Caco-2 (cell line): ENCODE measurements at regions not wholly inside any gene's neighbourhood (a gene's known extent, or its start where the extent isn't known, plus 50 kb on each side); places are given as distances from the start of the nearest gene placed in this dataset.

Experiments
- BruUV-seq: library from RNA; stranded (reverse); fragments of 400-500 nt; replicated peaks from 2 replicates; lab custom pipeline; 2021; lab: Mats Ljungman, UMichigan
- CTCF ChIA-PET: fragments of 300-600 bp; sonication (Branson Sonifier 250); formaldehyde crosslinking; loops from one replicate; lab custom pipeline; 2022; ENCODE audit warnings: antibody characterized with exemption; lab: Charles Lee
- POLR2A ChIA-PET: fragments of 300-600 bp; sonication (Branson Sonifier 250); formaldehyde crosslinking; loops from one replicate; lab custom pipeline; 2022; ENCODE audit warnings: antibody characterized with exemption; lab: Charles Lee
- DNase-seq, 2 experiments: peaks; one replicate each; pipeline versions ENCODE4 v3.0.0 to v3.0.0-alpha.2; 2020 to 2022
- H3K27me3 ChIP-seq: replicated peaks from 2 replicates; pipeline ENCODE4 v1.6.0; 2011; ENCODE audit warnings: low read length; ENCODE audit not compliant: control insufficient read depth, insufficient read depth
- H3K36me3 ChIP-seq: 2 replicates; pipeline ENCODE4 v1.5.1; 2011; ENCODE audit warnings: low read length; ENCODE audit not compliant: control insufficient read depth, insufficient read depth
- H3K4me1 ChIP-seq: fragments of 250-450 bp; sonication (Bioruptor Pico); 2 replicates; pipeline ENCODE4 v1.5.1; 2020; ENCODE audit warnings: mild to moderate bottlenecking
- H3K4me3 ChIP-seq: 2 replicates; pipeline ENCODE4 v1.5.1; 2011; ENCODE audit warnings: low read depth, mild to moderate bottlenecking, control low read depth, low read length
- H3K9me3 ChIP-seq: fragments of 250-450 bp; sonication (Bioruptor Pico); 2 replicates; pipeline ENCODE4 v1.5.1; 2020; ENCODE audit warnings: mild to moderate bottlenecking, moderate library complexity
- H3K27ac Mint-ChIP-seq: one replicate; pipeline ENCODE4 v1.8.0; 2022; ENCODE audit warnings: mixed read lengths; ENCODE audit not compliant: unreplicated experiment
- H3K27me3 Mint-ChIP-seq: one replicate; pipeline ENCODE4 v1.8.0; 2022; ENCODE audit warnings: mixed read lengths; ENCODE audit not compliant: insufficient read depth, unreplicated experiment
- H3K36me3 Mint-ChIP-seq: one replicate; pipeline ENCODE4 v1.8.0; 2022; ENCODE audit warnings: mild to moderate bottlenecking, mixed read lengths; ENCODE audit not compliant: insufficient read depth, unreplicated experiment
- H3K4me1 Mint-ChIP-seq: one replicate; pipeline ENCODE4 v1.8.0; 2022; ENCODE audit warnings: low read depth, mixed read lengths; ENCODE audit not compliant: unreplicated experiment
- H3K4me3 Mint-ChIP-seq: one replicate; pipeline ENCODE4 v1.8.0; 2022; ENCODE audit warnings: mild to moderate bottlenecking, moderate library complexity, mixed read lengths; ENCODE audit not compliant: unreplicated experiment
- H3K9me3 Mint-ChIP-seq: one replicate; pipeline ENCODE4 v1.8.0; 2022; ENCODE audit warnings: mixed read lengths; ENCODE audit not compliant: unreplicated experiment
- intact Hi-C: fragments of 100-400 bp; cut with micrococcal nuclease; formaldehyde crosslinking; loops from one replicate; pipeline ENCODE4 v1.10.0; 2022; ENCODE audit not compliant: unreplicated experiment
- TF ChIP-seq, protein P1 (sequence below), 2 experiments: fragments of 200-600 bp in 1 of 2; IDR thresholded peaks; 1 replicate in 1 of 2; 2 replicates in 1 of 2; pipeline versions ENCODE4 v1.5.1 to v1.8.0; 2011 to 2022; ENCODE audit warnings: antibody characterized with exemption in 1 of 2, control low read depth in 1 of 2, inconsistent platforms in 1 of 2, low read depth in 1 of 2, low read length in 1 of 2, mild to moderate bottlenecking in 1 of 2, moderate library complexity in 1 of 2; ENCODE audit not compliant: insufficient read depth in 1 of 2, severe bottlenecking in 1 of 2, unreplicated experiment in 1 of 2

- no peak overlapping the region for H3K4me3 ChIP-seq
- Mint-ChIP-seq H3K27ac (no peak overlapping the region), H3K4me3 (no peak overlapping the region), H3K4me1 (no peaks in the 10 kb centered on the region), H3K36me3 (no peaks in the 10 kb centered on the region), H3K9me3 (peaks cover 10% of the 10 kb centered on the region), H3K27me3 (peaks cover 3% of the 10 kb centered on the region)
- H3K4me1 ChIP-seq = no peaks in the 10 kb centered on the region
- no peaks in the 10 kb centered on the region for H3K36me3 ChIP-seq
- no peak for DNase-seq
- intact Hi-C loops = no loop called here
- ChIA-PET POLR2A (no interaction called here), CTCF (no interaction called here)
- BruUV-seq = no TSS peak
- H3K27me3 ChIP-seq = no peaks in the 10 kb centered on the region
- no peaks in the 10 kb centered on the region for H3K9me3 ChIP-seq
- TF ChIP-seq, protein P1, sequence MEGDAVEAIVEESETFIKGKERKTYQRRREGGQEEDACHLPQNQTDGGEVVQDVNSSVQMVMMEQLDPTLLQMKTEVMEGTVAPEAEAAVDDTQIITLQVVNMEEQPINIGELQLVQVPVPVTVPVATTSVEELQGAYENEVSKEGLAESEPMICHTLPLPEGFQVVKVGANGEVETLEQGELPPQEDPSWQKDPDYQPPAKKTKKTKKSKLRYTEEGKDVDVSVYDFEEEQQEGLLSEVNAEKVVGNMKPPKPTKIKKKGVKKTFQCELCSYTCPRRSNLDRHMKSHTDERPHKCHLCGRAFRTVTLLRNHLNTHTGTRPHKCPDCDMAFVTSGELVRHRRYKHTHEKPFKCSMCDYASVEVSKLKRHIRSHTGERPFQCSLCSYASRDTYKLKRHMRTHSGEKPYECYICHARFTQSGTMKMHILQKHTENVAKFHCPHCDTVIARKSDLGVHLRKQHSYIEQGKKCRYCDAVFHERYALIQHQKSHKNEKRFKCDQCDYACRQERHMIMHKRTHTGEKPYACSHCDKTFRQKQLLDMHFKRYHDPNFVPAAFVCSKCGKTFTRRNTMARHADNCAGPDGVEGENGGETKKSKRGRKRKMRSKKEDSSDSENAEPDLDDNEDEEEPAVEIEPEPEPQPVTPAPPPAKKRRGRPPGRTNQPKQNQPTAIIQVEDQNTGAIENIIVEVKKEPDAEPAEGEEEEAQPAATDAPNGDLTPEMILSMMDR (IDR thresholded peaks at IDR 0.05; ENCODE audit: insufficient read depth in 1 of 2, low read depth in 1 of 2, low read length in 1 of 2, severe bottlenecking in 1 of 2, unreplicated experiment in 1 of 2) = no peak
Measured at GRCh38 chr7:42740408-42740807, 171.5 kb downstream of the C7orf25 start.

DNA sequence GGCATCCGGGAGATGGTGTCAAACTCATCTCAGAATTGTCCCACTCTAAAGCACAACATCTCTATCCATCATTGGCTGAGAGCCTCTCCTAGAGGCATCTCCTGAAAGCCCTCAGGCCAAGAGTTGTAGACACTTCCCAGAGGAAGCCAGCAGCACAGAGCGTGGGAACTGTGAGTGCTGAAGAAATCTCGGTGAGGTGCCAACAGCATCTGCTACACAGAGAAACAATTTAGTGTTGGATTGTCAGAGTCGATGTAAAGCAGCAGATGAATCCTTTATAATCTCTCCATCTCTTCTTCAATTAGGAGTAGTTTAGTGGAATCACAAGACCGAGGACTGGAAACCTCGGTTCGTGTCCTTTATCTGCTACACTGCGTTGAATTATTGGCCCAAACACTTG lies 172.2 kb downstream of the C7orf25 start:
- no peaks in the 10 kb centered on the region for H3K4me1 Mint-ChIP-seq
- no peaks in the 10 kb centered on the region for H3K27me3 ChIP-seq
- no peak overlapping the region for H3K27ac Mint-ChIP-seq
- H3K4me1 ChIP-seq = no peaks in the 10 kb centered on the region
- TF ChIP-seq, protein P1 (IDR thresholded peaks at IDR 0.05; ENCODE audit: insufficient read depth in 1 of 2, low read depth in 1 of 2, low read length in 1 of 2, severe bottlenecking in 1 of 2, unreplicated experiment in 1 of 2) = no peak
- no TSS peak for BruUV-seq
- no peaks in the 10 kb centered on the region for H3K36me3 ChIP-seq
- intact Hi-C loops = no loop called here
- POLR2A ChIA-PET = no interaction called here
- H3K4me3 ChIP-seq = no peak overlapping the region
- no peaks in the 10 kb centered on the region for H3K9me3 ChIP-seq
- CTCF ChIA-PET = no interaction called here
- no peak overlapping the region for H3K4me3 Mint-ChIP-seq
- no peak for DNase-seq
- H3K36me3 Mint-ChIP-seq = no peaks in the 10 kb centered on the region
- H3K9me3 Mint-ChIP-seq = peaks cover 10% of the 10 kb centered on the region
- H3K27me3 Mint-ChIP-seq = peaks cover 3% of the 10 kb centered on the region

GRCh38 chr7:42736931-42737330 lies 174.9 kb downstream of the C7orf25 start:
- CTCF ChIA-PET = interaction anchor here (0.7 to 0.9 kb wide), 4 partner anchors 18 to 140 kb away, joined by 3 to 5 read pairs (median 4); no protein-coding TSS in a partner anchor

More at GRCh38 chr7:42736931-42737330, 174.9 kb downstream of the C7orf25 start:
- POLR2A ChIA-PET = no interaction called here
- intact Hi-C loops = no loop called here
- H3K4me1 ChIP-seq = no peaks in the 10 kb centered on the region
- peak; percentile 36 to 48 for DNase-seq
- BruUV-seq = no TSS peak
- no peaks in the 10 kb centered on the region for H3K36me3 Mint-ChIP-seq
- peaks cover 7% of the 10 kb centered on the region for H3K27me3 Mint-ChIP-seq
- no peaks in the 10 kb centered on the region for H3K4me1 Mint-ChIP-seq
- no peaks in the 10 kb centered on the region for H3K36me3 ChIP-seq
- H3K9me3 Mint-ChIP-seq = peaks cover 10% of the 10 kb centered on the region
- no peaks in the 10 kb centered on the region for H3K27me3 ChIP-seq
- H3K4me3 Mint-ChIP-seq = no peak overlapping the region
- TF ChIP-seq, protein P1 (IDR thresholded peaks at IDR 0.05; ENCODE audit: insufficient read depth in 1 of 2, low read depth in 1 of 2, low read length in 1 of 2, severe bottlenecking in 1 of 2, unreplicated experiment in 1 of 2) = peak in 1 of 2 experiments; percentile 30
- no peaks in the 10 kb centered on the region for H3K9me3 ChIP-seq
- no peak overlapping the region for H3K27ac Mint-ChIP-seq
- no peak overlapping the region for H3K4me3 ChIP-seq
